ENCODE measurements at regions not wholly inside any gene's neighbourhood (a gene's known extent, or its start where the extent isn't known, plus 50 kb on each side); places are given as distances from the start of the nearest gene placed in this dataset.

DNA sequence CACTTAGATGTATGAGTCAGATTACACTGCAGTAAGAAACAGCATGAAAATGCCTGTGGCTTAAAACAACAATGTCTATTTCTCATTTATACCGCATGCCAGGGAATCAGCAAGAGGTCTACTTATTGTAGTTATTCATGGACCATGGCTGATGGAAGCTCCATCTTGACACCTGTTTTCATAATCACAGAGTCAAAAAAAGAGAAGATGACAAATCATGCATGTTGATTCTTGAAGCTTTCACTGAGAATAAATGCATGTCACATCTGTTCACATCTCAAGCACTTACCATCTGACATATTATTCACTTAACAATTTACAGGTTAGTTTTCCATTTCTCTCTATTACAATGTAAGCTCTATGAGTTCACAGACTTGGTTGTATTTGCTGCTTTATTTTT lies 194.2 kb upstream of the SLITRK2 start:
- no peak for DNase-seq (ENCODE audit: low read depth, low spot score)
- no peak overlapping the region for H3K4me3 ChIP-seq (ENCODE audit: low read length)

GRCh38 chrX:145630081-145630480 lies 187.5 kb upstream of the SLITRK2 start:
- DNase-seq (ENCODE audit: low read depth, low spot score), result no peak
- no peak overlapping the region for H3K4me3 ChIP-seq (ENCODE audit: low read length)

- DNase-seq (ENCODE audit: low read depth, low spot score), result no peak
- no peak overlapping the region for H3K4me3 ChIP-seq (ENCODE audit: low read length)
Measured at GRCh38 chrX:145630806-145631435, 186.7 kb upstream of the SLITRK2 start.

DNA sequence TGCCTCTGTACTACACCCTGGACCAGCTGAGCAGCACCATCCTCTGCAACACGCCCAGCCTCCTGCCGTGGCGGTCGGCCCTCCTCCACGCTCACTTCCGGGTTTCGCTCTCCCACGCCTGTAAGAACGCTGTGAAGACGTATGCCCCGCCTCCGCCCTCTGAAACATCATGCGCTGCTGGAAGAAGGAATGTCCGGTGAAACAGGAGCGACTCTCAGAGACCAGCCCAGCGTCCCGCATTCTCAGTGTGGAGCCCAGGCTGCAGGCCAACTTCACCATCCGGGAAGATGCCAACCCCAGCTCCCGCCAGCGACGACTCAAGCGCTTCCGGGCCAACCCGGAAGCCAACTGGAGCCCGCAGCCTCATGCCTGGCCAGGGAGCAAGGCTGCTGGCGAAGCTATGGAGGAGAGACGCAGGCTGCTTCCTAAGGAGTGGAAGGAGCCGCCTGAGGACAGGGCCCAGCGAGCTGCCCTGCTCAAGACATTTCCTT lies 186.1 kb upstream of the SLITRK2 start:
- H3K4me3 ChIP-seq (ENCODE audit: low read length), result no peak overlapping the region
- DNase-seq (ENCODE audit: low read depth, low spot score), result no peak

DNA sequence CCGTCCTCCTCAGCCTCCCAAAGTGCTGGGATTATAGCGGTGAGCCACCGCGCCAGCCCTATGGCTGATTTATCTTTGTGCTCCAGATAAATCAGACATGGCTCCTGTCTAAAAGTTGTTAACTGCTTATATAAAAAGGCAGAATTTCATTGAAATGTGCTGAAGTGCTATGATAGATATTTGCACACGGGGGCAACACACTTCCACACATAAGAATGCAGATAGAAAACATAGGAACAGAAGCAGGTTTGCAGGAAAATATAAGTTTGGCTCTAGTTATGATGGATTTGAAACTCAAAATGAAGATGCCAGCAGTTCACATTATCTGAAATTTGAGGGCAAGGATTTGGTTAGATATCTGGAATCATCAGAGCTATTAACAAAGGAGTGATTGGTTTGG lies 163.1 kb upstream of the SLITRK2 start:
- no peak for DNase-seq (ENCODE audit: low read depth, low spot score)
- no peak overlapping the region for H3K4me3 ChIP-seq (ENCODE audit: low read length)

DNA sequence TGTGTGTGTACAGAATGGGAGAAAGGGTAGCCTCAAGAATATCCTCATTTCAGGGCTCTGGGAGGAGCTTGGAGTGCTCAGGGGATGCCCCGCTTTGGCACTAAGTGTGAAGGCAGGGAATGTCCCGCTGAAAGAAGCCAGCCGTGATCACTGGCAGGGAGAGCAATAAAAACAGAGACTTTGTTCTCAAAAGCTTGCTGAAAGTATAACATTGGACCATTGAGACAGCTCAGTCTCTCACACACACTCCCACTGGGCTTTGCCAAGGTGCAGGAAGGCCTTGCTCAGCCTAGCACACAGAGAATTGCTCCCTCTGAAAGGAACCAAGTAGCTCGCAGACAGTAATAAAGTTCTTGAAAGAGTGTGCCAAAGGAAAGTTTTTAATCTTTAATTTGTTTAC lies 143.8 kb upstream of the SLITRK2 start:
- no peak overlapping the region for H3K4me3 ChIP-seq (ENCODE audit: low read length)
- no peak for DNase-seq (ENCODE audit: low read depth, low spot score)

GRCh38 chrX:145677109-145677817 lies 140.4 kb upstream of the SLITRK2 start:
- no peak for DNase-seq (ENCODE audit: low read depth, low spot score)
- H3K4me3 ChIP-seq (ENCODE audit: low read length), result no peak overlapping the region

DNA sequence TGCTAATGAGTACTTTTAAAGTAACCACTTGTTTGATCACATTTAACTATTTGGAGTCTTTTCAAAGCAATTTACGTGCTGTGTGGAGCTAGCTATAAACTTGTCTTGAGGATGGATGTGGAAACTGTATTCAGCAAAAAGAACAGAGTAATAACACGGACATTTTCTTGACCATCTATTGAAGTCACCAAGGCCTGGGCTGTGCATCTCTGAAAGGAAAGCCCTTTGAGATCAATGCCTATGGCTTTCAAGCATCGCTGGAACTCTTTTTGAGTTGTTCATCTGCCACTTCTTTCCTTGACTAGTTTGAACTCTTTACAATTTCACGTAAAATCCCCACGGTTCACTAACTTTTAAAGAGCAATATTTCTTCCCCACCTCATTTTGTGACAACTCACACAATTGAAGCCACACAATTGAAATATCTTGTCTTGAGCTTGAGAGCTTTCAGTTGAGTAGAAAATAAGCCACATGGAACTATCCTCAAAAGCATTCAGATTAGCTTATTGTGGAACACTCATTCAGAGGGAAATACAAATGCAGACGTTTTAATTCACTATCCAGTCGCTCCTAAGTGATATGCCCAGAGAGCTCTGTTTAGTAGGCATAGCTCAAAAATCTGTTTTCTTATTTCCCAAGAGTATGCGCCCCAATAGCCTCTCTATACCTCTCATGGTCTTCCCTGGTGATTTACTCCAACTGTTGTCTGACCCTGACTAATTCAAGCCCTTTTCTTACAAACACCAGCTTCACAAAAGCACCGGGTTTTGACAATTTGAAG lies 134.9 kb upstream of the SLITRK2 start:
- DNase-seq (ENCODE audit: low read depth, low spot score), result no peak
- no peak overlapping the region for H3K4me3 ChIP-seq (ENCODE audit: low read length)

DNA sequence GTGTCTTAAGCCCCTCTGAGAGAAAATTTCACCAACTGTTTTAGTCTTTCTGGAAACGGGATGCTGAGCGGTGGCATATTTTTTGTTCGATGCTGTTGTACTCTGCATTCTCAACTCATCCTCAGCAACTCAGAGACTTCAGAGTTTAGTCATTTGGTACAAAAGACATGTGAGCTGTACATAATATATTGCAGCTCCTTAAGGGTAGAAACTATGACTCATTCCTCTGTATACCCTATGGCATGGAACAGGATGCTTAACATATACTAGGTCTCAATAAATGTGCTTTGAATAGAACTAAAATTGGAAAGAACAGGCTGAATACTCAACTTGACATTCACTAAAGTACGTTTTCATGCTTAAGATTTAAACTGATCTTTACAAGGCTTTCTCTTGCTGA lies 130.5 kb upstream of the SLITRK2 start:
- DNase-seq (ENCODE audit: low read depth, low spot score), result no peak
- H3K4me3 ChIP-seq (ENCODE audit: low read length), result no peak overlapping the region

GRCh38 chrX:145687707-145688106 lies 129.9 kb upstream of the SLITRK2 start:
- DNase-seq (ENCODE audit: low read depth, low spot score), result no peak
- no peak overlapping the region for H3K4me3 ChIP-seq (ENCODE audit: low read length)

GRCh38 chrX:145694048-145694447 lies 123.6 kb upstream of the SLITRK2 start:
- no peak for DNase-seq (ENCODE audit: low read depth, low spot score)
- H3K4me3 ChIP-seq (ENCODE audit: low read length), result no peak overlapping the region

DNA sequence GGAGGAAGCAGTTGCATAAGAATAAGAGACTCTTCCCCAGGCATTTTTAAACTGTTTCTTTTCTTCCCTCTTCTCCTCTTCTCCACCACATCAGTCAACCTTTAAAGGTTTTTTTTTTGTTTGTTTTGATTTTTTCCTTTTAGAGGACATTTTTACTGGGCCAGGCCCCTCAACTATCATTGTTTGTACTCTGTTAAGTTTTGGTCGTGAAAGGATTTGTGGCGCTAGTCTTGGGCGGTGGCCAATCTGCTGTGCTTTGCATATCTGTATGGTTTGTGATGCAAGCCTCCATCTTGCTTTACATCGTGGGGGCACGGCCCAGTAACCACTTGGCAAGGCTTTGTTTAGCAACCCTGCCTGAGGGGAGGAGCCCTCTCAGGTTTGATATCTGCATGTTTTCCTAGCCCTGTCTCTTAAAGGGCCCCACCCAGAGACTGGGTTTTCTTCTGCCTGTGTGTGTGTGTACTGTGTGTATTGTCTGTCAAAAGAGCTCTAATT lies 101.9 kb upstream of the SLITRK2 start:
- no peak overlapping the region for H3K4me3 ChIP-seq (ENCODE audit: low read length)
- no peak for DNase-seq (ENCODE audit: low read depth, low spot score)

DNA sequence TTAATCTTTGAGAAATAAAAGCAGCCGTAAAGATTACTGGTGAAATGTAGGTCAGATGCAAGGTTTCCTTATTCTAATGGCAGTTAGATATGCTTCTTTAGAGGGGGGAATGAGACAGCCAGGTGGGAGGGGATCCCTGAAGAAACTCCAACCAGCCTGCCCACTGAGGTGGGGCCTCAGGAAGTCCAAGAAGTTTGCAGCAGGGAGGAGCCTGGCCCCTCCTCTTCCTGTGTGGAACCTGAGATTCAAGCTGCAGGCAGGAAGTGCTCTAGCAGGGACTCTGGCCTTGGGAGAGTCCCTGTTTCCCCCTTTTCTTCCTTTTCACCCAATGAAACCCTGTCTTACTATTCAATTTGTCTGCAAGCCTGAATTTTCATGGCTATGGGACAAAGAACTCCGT lies 101.4 kb upstream of the SLITRK2 start:
- H3K4me3 ChIP-seq (ENCODE audit: low read length), result no peak overlapping the region
- DNase-seq (ENCODE audit: low read depth, low spot score), result no peak

DNA sequence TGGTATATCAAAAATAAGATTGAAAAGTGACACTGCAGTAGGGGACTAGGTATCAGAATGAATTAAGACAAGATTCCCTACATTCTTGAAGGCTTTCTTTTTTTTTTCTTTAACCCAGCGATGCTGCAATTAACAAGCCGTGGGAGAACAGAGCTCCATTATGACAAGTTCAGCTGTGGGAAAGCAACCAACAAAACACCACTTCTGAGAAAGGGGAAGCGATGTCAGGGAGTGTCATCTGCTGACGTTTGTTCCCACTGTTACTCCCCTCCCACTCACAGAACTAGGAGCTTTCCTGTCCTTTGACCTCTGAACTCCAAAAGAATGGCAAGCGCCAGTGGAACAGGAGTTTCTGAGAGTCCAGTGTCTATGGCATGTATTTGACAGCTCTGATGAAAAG lies 90.2 kb upstream of the SLITRK2 start:
- no peak for DNase-seq (ENCODE audit: low read depth, low spot score)

DNA sequence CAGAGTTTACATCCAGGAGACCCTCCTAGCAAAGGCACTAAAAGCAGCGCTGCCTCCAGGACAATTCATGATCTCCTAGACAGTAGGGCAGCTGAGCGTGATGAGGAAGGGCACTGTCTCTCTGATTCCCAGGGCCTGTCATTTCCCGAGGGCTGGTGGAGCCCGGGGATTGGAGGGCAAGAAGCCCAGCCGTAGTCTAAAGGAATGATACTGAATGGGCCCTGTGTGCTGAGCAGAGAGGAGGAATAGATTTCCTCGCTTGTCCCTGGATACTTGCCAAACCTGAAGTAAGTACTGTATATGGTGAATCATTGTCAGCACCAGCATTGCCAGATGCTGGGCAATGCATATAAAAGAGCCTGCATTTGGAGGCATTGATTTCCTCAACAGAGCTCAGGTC lies 88.0 kb upstream of the SLITRK2 start:
- no peak overlapping the region for H3K4me3 ChIP-seq (ENCODE audit: low read length)
- no peak for DNase-seq (ENCODE audit: low read depth, low spot score)

More for the DNA sequence above, 90.2 kb upstream of the SLITRK2 start:
- H3K4me3 ChIP-seq (ENCODE audit: low read length), result no peak overlapping the region

- DNase-seq (ENCODE audit: low read depth, low spot score), result no peak
Measured at GRCh38 chrX:145735036-145735435, 82.6 kb upstream of the SLITRK2 start.

DNA sequence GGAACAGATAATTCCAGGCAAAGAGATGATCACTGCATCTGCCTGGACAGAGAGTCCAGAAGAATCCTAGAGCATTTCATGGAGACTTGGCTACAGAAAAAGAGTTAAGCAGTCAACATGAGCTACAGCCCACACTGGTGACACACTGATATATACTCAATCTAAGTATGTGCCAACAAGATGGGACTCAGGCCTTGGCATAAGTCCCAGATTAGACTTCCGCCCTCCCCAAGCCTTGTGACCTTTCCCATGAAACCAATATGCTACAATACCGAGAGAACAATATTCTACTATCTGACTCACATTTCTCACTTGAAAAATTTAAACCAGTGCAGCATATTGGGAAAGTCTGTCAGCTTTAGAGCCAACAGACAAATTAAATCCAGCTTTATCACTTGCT lies 65.7 kb upstream of the SLITRK2 start:
- DNase-seq (ENCODE audit: low read depth, low spot score), result no peak
- no peak overlapping the region for H3K4me3 ChIP-seq (ENCODE audit: low read length)

More at GRCh38 chrX:145735036-145735435, 82.6 kb upstream of the SLITRK2 start:
- H3K4me3 ChIP-seq (ENCODE audit: low read length), result no peak overlapping the region

All from Jurkat, Clone E6-1 (cell line).